ENCODE measurements at regions not wholly inside any gene's neighbourhood (a gene's known extent, or its start where the extent isn't known, plus 50 kb on each side); places are given as distances from the start of the nearest gene placed in this dataset.

- peak in 1 of 42 donors; percentile 17 for DNase-seq
- intact Hi-C loops (cut with DNase I) = no loop called here
Observed at GRCh38 chr3:45322616-45323015, 65.8 kb upstream of the LARS2 start.

GRCh38 chr3:45325676-45326075 is 62.7 kb upstream of the LARS2 start:
- no peak for DNase-seq
- intact Hi-C loops (cut with DNase I) = no loop called here

- no peak for DNase-seq
- intact Hi-C loops (cut with DNase I) = no loop called here
Observed at GRCh38 chr3:45329761-45330305, 58.5 kb upstream of the LARS2 start.

GRCh38 chr3:45330510-45331295 is 57.7 kb upstream of the LARS2 start:
- intact Hi-C loops (cut with DNase I) = no loop called here
- DNase-seq = no peak

GRCh38 chr3:45332493-45332892 is 55.9 kb upstream of the LARS2 start:
- intact Hi-C loops (cut with DNase I) = no loop called here
- DNase-seq = no peak

GRCh38 chr3:45332901-45333407 is 55.4 kb upstream of the LARS2 start:
- DNase-seq = peak in 1 of 42 donors; percentile 28
- intact Hi-C loops (cut with DNase I) = no loop called here

- DNase-seq = no peak
- intact Hi-C loops (cut with DNase I) = no loop called here
Observed at GRCh38 chr3:45333549-45333948, 54.8 kb upstream of the LARS2 start.

GRCh38 chr3:45337839-45338470 is 50.4 kb upstream of the LARS2 start:
- intact Hi-C loops (cut with DNase I) = no loop called here
- DNase-seq = peak in 38 of 42 donors; percentile 20 to 84 (median 51)

All from head of caudate nucleus (tissue), 42 donors.